C4-2B (cell line): ENCODE measurements at regions not wholly inside any gene's neighbourhood (a gene's known extent, or its start where the extent isn't known, plus 50 kb on each side); places are given as distances from the start of the nearest gene placed in this dataset.

ENCODE experiments used
- H3K27ac ChIP-seq: fragments of 450-650 bp; 2 replicates; pipeline ENCODE4 v1.5.1; 2017
- CTCF ChIP-seq: fragments of 450-650 bp; conservative IDR thresholded peaks from 2 replicates; pipeline ENCODE4 v1.5.1; 2017; ENCODE audit warnings: mild to moderate bottlenecking
- ZFX ChIP-seq: fragments of 450-650 bp; IDR thresholded peaks from 2 replicates; pipeline ENCODE4 v1.6.1; 2017

- no peak overlapping the region for H3K27ac ChIP-seq
- TF ChIP-seq ZFX = no peak
- no peak for TF ChIP-seq CTCF
Measured at GRCh38 chr7:153840861-153841260, 211.3 kb upstream of the DPP6 start.

- no peak for TF ChIP-seq ZFX
- TF ChIP-seq CTCF = no peak
- H3K27ac ChIP-seq = no peak overlapping the region
Measured at GRCh38 chr7:153847828-153848227, 204.4 kb upstream of the DPP6 start.

- H3K27ac ChIP-seq = no peak overlapping the region
- TF ChIP-seq CTCF (no peak), ZFX (no peak)
Measured at GRCh38 chr7:153852261-153852660, 199.9 kb upstream of the DPP6 start.

GRCh38 chr7:153858355-153858754 is 193.8 kb upstream of the DPP6 start:
- no peak overlapping the region for H3K27ac ChIP-seq
- no peak for TF ChIP-seq ZFX
- TF ChIP-seq CTCF = no peak

- H3K27ac ChIP-seq = no peak overlapping the region
- no peak for TF ChIP-seq CTCF
- TF ChIP-seq ZFX = no peak
Measured at GRCh38 chr7:153859239-153859638, 193.0 kb upstream of the DPP6 start.

GRCh38 chr7:153886506-153887441 is 165.4 kb upstream of the DPP6 start:
- TF ChIP-seq CTCF (no peak; the same call in 1 of the 2 replicates), ZFX (no peak)
- H3K27ac ChIP-seq = no peak overlapping the region

- TF ChIP-seq ZFX (no peak), CTCF (no peak)
- H3K27ac ChIP-seq = no peak overlapping the region
Measured at GRCh38 chr7:153887749-153888569, 164.2 kb upstream of the DPP6 start.
